ENCODE measurements at regions not wholly inside any gene's neighbourhood (a gene's known extent, or its start where the extent isn't known, plus 50 kb on each side); places are given as distances from the start of the nearest gene placed in this dataset.
A peak's percentile ranks its signal among the peaks of the same experiment; 100 is the strongest.

DNA sequence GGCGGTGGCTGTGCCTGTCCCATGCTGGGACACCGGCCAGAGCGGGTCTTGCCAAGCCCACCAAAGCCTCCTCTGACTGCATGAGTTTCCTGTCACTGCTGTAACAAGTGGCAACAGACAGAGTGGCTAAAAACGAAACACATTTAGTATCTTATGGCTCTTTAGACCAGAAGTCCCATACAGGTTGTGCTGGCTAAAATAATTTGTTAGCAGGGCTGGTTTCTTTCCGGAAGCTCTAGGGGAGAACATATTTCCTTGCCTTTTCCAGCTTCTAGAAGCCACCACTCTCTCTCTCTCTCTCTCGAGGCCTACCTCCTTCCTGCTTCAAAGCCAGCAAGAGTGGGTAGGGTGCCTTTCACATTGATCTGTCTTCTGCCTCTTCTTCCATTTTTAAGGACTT, 171.6 kb upstream of the PLPP4 start:
- DNase-seq (ENCODE audit: low read depth), result no peak

DNA sequence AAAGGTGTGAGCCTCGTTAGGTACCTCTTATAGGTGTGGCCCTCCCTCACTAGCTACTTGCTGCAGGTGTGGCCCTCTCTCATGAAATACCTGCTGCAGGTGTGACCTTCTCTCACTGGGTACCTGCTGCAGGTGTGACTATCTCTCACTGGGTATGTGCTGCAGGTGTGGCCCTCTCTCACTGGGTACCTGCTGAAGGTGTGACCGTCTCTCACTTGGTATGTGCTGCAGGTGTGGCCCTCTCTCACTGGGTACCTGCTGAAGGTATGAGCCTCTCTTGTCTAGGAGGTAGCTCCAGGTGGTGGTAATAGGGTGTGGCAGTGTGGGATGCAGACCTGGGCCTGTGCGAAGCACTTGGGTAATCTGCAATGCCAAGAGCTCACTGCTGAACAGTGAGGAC, 170.7 kb upstream of the PLPP4 start:
- DNase-seq (ENCODE audit: low read depth), result no peak

DNA sequence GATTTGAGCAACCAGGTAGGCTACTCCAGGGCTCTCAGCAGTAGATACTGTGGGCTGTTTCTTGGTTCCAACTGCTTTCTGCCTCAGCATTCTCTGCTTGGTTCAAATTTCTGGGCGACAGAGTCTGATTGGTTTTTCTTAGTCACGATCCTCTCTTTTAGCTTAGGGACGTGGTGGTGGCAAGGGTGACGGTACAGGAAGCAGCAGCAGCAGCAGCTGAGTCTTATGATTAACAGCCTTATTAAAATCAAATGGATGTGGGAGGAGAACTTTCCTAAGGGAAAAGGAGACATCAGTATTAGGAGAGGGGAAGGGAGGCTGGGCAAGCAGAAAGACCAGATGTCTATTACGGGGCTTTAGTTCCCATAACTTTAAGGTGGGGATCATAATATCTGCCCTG, 156.5 kb upstream of the PLPP4 start:
- no peak for DNase-seq (ENCODE audit: low read depth)

DNA sequence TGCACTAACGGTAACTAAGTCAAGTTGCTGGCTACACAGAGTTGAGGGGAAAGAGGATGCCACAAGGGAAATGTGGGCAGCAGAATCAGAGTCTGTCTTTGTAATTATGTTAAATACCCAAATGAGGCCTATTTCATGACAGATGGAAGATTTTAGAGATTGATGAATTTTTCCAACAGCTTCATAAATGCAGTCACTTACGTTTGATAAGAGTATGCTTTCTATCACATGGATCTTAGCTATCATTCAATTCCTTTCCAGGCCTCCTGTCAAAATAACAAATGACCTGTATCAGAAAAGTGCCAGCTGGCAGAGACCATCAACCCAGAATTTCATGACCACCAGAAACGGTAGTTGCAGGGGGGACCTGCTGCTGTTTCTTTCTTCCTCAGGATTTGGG, 148.4 kb upstream of the PLPP4 start:
- no peak for DNase-seq (ENCODE audit: low read depth)

DNA sequence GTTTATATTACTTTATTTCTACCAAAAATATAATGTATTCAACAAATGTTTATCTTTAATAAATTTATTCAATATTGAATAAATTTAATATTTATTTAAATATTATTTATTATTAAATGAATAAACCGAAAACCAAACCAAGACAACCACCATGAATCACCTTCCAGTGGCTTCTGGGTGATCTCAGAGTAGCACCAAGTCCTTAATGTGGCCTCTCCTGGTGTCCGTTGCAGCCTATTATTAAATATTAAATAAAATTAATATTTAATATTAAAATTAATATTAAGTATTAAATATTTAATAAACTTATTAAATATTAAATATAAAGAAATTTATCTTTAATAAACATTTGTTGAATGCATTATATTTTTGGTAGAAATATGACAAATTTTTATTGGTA, 143.3 kb upstream of the PLPP4 start:
- no peak for DNase-seq (ENCODE audit: low read depth)

DNA sequence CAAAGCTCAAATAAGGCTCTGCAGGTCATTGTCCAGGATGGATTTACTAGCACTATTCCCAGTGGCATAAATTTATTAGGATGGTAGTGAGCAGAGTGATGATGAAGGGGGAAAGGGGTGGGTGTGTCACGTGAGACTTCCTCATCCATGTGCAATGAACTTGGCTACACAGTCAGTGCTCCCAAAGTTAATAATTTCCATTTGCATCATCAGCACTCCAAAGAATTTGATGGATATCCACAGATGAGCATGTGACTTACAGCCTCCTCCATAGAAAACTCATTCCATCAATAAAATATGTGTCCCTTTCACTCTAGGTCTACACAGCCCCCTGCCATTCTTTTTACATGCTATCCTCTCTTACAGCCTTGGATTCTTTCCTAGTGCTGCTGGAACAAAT, 142.6 kb upstream of the PLPP4 start:
- DNase-seq (ENCODE audit: low read depth), result no peak

DNA sequence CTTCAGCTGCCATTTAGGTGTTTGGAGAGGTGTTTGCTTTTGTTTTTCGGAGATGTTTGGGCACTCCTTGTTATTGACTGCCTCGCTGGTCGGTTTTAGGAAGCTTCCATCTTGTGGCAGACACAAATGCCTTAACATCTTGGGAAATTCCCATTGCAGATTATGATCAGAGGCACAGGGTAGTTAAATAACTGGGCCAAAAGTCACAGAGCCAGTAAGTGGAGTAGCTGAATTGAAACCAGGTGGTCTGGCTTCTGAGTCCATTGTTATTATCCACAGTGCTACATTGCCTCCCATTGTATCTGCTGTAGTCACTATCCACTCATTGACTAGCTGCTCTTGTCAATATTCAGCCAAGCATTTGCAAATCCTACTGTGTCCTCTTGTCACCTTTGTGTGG, 138.2 kb upstream of the PLPP4 start:
- no peak for DNase-seq (ENCODE audit: low read depth)

DNA sequence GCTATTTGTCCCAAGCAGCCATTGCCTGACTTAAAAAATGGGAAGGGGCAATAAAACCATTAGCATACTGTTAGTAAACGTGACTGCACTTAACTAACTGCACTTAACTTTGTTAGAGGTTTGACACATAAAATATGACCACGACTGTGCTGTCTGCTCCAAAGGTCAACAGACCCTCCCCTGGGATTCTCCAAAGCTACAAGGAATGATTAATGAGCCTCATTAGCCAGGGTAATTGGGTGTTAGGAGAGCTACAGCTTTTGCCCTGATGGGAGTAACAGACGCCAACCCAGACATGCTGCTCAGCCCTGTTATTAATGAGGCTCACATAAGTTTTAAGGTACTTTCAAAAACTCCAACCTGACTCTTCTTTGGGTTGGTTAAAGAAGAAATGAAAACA, 129.4 kb upstream of the PLPP4 start:
- no peak for DNase-seq (ENCODE audit: low read depth)

DNA sequence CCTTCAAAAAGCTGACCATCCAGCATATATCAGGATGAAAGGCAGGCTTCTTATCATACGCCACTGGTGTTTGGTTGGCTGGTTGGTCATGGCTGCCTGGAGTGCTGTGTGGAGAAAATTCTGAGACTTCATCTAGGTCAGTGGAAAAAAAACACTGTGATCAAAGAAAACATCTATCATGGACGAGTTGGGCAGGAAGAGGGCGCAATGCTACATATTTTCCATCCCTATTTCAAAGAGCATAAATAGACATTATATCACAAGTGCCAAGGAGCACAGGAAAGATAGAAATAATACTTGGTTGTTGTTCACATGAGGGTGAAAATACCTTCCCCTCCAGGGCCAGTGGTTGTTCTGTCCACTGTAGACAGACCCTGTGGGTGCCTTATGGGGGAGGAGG, 128.4 kb upstream of the PLPP4 start:
- no peak for DNase-seq (ENCODE audit: low read depth)

DNA sequence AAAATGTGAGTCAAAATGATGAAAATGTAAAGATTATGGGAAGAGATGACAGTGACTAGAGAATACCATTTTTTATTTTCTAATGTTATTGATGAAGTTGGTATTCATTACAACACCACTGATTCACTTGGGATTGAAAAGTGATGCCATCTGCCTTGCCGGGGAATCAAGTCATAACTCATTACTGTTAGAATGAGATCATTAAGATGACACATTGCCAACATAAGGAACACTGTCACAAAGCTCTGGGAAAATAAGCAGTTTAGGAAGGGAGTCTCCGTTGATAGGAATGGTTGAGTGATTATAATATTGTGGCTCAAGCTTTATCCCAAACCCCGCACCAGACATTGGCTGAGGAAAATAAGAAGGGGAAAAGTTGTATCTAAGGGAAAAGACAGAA, 121.5 kb upstream of the PLPP4 start:
- DNase-seq (ENCODE audit: low read depth), result no peak

DNA sequence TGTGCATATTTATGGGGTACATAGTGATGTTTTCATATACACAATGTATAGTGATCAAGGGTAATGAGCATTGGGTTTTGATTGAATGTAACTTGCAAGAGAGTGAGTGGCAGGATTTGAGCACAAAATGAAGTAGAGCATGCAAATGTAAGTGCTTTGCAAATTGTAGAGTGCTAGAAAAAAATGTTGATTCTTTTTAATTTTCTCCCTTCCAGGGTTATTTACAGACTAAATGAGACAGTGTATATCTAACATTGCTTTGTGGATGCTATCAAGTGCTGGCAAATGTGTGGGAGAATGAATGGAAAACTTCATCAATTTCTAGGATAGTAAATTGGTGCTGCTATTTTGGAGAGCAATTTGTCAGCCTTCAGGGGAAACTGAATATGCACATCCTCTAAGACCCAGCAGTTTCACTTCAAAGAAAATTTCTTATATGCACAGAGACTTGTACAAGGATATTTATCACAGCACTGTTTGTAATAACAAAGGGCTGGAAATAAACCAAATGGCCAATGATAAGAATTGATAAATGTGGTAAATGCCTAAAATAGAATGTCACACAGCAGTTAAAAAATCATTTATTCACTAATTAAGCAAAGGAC, 120.6 kb upstream of the PLPP4 start:
- no peak for DNase-seq (ENCODE audit: low read depth)

DNA sequence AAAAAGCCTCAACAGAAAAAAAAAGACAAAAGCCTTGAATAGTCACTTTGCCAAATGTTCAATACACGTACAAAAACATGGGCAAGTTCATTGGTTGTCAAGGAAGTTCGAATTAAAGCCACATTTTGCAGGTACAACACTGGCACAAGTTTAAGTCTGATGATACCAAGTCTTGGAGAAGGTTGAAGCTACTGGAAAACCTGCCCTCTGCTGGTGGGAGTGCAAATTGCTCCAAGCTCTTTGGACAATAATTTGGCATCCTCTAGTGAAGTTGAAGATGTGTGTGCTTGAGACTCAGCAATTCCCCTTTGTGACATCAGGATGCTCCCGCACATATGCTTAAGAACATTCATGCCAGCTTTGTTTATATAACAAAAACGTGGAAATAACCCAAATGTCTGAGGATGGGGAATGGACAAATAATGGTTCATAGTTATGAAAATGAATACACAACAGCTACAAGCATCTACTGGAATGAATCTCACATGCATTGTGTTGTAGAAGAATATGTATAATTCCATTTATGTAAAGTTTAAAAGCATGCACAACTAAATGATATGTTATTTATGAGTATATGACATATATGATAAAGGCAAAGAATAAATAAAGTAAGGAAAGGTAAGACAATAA, 120.0 kb upstream of the PLPP4 start:
- DNase-seq (ENCODE audit: low read depth), result peak; percentile 17

DNA sequence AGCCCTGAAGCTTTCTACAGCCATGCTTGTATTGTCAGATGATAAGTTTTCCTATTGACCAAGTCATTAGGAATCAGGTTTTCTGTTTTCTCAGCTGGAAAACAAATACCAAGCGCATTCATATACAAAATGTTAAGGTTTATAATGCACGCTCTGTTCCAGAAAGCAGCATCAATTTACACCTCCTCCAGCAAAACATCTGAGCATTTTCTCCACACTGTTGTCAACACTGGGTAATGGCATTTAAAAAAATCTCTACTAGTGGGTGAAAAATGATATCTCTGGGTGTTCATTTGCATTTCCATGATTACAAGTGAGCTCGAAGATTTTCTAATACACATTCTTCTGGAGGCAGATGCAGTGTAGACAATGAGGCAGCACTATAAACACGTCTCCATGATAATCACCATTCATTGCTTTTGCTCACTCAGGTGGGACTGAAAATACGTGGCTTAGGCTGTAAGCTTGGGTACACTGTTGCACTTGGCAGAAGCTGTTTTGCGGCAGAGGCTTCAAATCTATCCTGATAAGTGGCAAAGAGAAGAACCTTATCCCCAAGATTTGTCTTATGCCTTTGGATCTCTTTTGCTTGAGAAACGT, 114.8 kb upstream of the PLPP4 start:
- no peak for DNase-seq (ENCODE audit: low read depth)

DNA sequence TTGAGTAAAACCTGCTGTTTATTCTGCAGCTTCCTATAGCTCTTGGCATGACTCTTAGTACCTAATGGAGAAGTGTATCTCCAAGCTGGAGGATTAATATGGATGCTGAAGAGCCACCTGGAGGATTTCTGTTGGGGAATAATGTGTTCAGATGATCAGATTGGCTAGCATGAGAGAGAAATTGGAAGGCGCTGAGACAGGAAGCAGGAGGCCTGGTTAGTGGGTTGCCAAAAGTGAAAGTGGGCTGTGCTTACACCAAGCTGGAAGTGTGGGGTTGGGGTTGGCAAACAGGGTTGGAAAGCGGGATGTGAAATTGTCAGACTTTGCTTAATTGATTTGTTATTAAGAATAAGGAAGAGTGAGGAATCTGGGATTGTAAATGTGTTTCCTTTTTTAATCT, 111.8 kb upstream of the PLPP4 start:
- no peak for DNase-seq (ENCODE audit: low read depth)

DNA sequence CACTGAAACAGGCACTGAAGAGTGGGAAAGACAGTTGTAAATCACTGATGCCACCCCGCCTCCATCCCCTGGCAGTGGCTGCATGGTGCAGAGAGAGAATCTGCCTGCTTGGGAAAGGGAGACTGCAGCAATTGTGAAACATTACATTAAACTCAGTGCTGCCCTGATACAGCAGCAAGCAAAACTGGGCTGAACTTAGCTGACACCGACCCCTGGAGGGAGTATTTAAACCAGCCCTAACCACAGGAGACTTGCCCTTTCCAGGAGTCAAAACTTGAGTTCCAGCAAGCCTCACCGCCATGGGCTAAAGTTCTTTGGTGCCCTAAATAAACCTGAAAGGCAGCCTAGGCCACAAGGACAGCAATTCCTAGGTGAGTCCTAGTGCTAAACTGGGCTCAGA, 109.4 kb upstream of the PLPP4 start:
- DNase-seq (ENCODE audit: low read depth), result no peak

DNA sequence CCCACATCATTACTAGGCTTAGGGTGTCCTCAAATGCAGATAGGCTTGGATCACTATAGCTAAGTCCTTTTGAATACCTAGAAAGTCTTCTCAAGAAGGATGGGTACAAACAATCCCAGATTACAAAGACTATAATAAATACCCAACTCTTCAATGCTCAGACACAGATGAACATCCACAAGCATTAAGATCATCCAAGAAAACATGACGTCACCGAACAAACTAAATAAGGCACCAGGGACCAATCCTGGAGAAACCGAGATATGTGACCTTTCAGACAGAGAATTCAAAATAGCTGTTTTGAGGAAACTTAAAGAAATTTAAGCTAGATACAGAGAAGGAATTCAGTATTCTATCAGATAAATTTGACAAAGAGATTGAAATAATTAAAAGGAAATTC, 108.0 kb upstream of the PLPP4 start:
- no peak for DNase-seq (ENCODE audit: low read depth)

DNA sequence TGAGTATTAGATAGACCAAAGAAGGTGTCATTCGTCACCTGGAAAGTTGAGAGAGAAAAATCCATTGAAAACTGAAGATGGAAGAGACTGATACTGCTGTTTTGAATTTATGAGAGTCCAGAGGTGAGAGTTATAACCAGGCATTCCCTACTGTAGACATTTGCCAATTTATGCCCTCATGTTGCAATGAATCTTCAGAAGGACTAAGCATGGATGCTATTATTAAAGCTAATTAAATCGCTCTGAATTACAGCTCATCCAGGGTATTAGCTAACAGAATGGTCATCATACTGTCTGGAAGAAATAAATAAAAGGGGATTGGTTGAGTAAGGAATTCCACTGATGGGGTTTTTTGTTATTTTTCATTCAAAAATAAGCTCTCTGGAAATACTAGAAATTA, 101.6 kb upstream of the PLPP4 start:
- DNase-seq (ENCODE audit: low read depth), result no peak

DNA sequence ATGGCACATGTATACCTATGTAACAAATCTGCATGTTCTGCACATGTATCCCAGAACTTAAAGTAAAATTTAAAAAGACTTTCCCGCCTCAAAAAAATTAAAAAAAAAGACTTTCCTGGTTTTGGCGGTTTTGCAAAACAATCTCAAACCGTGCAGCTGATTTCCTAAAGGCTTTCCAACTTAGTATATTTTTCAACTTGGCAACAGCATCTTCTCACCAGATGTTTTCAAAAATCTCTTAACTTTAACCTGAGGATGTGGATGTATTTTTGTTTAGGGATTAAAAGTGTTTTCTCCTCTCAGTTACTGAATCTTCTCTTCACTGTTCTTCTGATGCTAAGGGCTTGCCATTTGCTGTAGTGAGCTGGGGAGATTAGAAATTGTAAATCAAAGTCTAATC, 96.5 kb upstream of the PLPP4 start:
- no peak for DNase-seq (ENCODE audit: low read depth)

DNA sequence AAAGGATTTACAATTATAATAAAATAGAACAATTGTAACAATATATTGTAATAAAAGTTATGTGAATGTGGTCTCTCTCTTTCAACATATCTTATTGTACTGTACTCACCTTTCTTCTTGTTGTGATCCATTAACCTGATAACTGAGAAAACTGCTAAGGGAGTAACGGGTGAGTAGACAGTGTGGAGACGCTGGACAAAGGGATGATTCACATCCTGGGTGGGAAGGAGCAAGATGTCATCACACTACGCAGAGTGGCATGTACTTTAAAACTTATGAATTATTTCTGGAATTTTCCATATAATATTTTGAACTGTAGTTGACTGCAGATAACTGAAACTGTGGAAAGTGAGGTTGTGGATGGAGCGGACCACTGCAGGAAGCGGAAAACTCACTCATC, 91.2 kb upstream of the PLPP4 start:
- no peak for DNase-seq (ENCODE audit: low read depth)

DNA sequence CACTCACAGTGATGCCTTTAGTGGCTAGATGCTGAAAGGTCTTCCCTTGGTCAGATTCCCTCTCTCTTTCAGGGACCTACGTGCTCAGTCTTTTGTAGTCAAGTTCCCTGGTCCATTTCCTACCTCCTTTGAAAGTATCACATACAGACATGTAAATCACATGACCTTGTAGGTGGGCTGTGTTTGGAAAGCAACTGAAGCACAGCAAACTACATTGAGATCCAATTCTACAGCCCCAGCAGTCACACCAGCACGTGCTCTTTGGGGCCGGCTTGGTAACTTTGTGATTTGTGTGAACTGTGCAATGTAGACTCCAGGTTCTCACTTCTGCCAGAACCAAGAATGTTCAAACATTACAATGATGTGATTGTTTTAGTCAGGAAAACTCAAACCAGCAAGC, 89.7 kb upstream of the PLPP4 start:
- DNase-seq (ENCODE audit: low read depth), result no peak

DNA sequence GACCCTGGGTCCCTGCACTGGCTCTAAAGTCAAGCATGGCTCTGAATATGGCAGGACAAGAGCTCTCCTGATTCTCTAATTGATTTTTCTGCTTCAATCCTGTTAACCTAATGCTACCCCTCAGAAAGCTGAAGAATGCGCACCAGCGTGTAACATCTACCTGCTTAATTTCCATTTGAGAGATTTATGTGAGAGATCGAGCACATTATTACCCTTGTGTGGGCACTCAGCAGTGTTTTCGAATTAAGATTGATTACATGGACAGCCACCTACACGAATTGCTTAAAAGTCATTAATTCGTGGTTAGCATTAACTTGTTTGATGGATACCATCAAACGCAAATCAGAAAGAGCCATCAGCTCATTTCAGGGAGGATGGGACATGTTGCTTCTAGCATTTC, 88.7 kb upstream of the PLPP4 start:
- DNase-seq (ENCODE audit: low read depth), result no peak

DNA sequence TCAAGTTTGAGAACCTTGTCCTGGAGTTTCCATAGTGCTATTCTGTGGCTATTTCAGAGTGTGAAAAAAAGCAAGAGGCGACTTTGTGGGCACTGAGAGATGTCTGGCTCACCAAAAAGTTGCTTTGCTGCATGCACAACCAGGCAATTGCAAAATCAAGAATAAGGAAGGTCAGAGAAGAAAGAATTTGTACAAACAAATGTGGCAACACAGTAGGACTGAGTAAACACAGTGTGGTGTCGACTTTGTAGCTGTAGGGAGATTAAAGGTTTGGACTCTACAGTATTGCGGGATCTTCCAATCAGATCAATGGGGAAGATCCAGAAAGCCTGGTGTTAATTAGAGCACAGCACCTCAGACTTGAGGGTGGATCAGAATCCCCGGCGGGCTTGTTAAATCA, 88.1 kb upstream of the PLPP4 start:
- DNase-seq (ENCODE audit: low read depth), result no peak

DNA sequence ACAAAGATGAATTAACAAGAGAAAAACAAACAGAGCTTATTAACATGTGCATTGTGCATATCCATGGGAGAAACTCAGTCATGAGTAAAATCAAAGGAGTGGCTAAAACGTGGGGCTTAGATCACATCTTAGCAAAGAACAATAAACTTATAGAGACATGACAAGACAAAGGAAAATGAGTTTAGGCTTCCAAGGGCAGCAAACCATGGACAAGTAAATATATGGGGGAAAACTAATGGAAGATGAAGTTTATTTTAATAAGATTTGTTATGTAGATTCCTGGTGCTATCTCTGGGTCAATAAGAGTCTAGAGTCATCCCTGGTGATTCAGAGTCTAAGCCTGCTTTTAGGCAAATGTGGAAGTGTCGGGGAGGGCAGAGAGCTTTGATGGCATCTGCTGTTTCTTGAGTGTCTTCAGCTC, 87.2 kb upstream of the PLPP4 start:
- no peak for DNase-seq (ENCODE audit: low read depth)

DNA sequence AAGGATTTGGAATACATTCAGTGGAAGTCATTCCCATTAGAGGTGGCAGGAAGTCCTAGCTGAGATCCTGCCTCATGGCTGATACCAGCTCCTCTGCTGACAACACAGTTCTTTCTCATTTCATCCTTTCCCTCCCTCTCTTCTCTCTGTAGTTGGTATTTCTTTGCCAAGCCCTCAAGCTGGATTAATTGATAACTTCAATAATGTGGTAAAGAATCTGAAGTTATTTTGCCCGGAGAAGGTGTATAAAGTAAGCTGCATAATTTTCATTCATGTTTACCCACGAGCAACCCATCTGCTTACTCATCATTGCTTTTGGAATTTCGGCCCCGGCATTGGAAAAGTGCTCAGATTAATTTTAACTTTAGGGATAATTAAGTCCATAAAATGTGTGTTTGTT, 85.2 kb upstream of the PLPP4 start:
- no peak for DNase-seq (ENCODE audit: low read depth)
